ENCODE measurements at regions not wholly inside any gene's neighbourhood (a gene's known extent, or its start where the extent isn't known, plus 50 kb on each side); places are given as distances from the start of the nearest gene placed in this dataset.
"Not testable (repeated sequence)": the region's sequence is repeated elsewhere in the genome, so short reads cannot be mapped to it uniquely, and the experiment has no call there.

GRCh38 chr15:31206386-31207181 is 105.1 kb upstream of the TRPM1 start:
- Histone ChIP-seq H3K4me3 (IDR thresholded peaks at IDR 0.05; ENCODE audit: insufficient read depth, low read depth, low read length) (no peak overlapping the region), H4K20me1 (ENCODE audit: insufficient read depth) (no peaks in the 10 kb centered on the region), H3K4me2 (no peak overlapping the region), H3K9ac (no peak overlapping the region), H2AFZ (ENCODE audit: low read depth) (no peak overlapping the region), H3K27me3 (ENCODE audit: insufficient read depth, low read depth) (no peaks in the 10 kb centered on the region), H3K4me1 (ENCODE audit: low read depth, poor library complexity, severe bottlenecking) (peaks cover 27% of the 10 kb centered on the region), H3K36me3 (ENCODE audit: insufficient read depth) (no peaks in the 10 kb centered on the region), H3K79me2 (ENCODE audit: insufficient read depth, low read depth) (no peaks in the 10 kb centered on the region), H3K27ac (no peak overlapping the region)
- TF ChIP-seq, protein P1, sequence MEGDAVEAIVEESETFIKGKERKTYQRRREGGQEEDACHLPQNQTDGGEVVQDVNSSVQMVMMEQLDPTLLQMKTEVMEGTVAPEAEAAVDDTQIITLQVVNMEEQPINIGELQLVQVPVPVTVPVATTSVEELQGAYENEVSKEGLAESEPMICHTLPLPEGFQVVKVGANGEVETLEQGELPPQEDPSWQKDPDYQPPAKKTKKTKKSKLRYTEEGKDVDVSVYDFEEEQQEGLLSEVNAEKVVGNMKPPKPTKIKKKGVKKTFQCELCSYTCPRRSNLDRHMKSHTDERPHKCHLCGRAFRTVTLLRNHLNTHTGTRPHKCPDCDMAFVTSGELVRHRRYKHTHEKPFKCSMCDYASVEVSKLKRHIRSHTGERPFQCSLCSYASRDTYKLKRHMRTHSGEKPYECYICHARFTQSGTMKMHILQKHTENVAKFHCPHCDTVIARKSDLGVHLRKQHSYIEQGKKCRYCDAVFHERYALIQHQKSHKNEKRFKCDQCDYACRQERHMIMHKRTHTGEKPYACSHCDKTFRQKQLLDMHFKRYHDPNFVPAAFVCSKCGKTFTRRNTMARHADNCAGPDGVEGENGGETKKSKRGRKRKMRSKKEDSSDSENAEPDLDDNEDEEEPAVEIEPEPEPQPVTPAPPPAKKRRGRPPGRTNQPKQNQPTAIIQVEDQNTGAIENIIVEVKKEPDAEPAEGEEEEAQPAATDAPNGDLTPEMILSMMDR (conservative IDR thresholded peaks at IDR 0.05; ENCODE audit: low read depth, low read length): no peak

DNA sequence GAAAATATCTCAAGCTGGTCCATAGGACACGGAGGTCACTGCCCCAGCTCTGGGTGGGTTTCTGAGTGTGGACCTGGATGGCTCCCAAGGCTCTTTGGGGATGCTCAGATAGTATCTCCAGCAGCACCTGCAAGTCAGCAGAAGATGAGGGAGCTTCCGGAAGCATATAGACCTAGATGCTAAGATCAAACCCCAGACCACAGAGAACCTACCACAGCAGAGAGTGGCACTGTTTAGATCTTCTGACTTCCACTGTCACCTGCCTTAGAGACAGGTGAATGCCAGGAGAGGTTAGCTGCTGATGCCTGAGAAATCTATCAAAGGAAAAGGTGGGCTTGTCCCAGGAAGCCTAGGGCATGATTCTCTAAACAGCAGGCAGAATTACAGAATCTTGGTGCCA is 105.7 kb upstream of the TRPM1 start:
- no peaks in the 10 kb centered on the region for H4K20me1 ChIP-seq (ENCODE audit: insufficient read depth)
- H3K27me3 ChIP-seq (ENCODE audit: insufficient read depth, low read depth): no peaks in the 10 kb centered on the region
- H3K4me3 ChIP-seq (IDR thresholded peaks at IDR 0.05; ENCODE audit: insufficient read depth, low read depth, low read length): no peak overlapping the region
- H3K4me1 ChIP-seq (ENCODE audit: low read depth, poor library complexity, severe bottlenecking): peaks cover 20% of the 10 kb centered on the region
- H3K36me3 ChIP-seq (ENCODE audit: insufficient read depth): no peaks in the 10 kb centered on the region
- H2AFZ ChIP-seq (ENCODE audit: low read depth): no peak overlapping the region
- H3K9ac ChIP-seq: no peak overlapping the region
- no peak overlapping the region for H3K4me2 ChIP-seq
- TF ChIP-seq, protein P1 (conservative IDR thresholded peaks at IDR 0.05; ENCODE audit: low read depth, low read length): no peak
- H3K27ac ChIP-seq: no peak overlapping the region
- no peaks in the 10 kb centered on the region for H3K79me2 ChIP-seq (ENCODE audit: insufficient read depth, low read depth)

DNA sequence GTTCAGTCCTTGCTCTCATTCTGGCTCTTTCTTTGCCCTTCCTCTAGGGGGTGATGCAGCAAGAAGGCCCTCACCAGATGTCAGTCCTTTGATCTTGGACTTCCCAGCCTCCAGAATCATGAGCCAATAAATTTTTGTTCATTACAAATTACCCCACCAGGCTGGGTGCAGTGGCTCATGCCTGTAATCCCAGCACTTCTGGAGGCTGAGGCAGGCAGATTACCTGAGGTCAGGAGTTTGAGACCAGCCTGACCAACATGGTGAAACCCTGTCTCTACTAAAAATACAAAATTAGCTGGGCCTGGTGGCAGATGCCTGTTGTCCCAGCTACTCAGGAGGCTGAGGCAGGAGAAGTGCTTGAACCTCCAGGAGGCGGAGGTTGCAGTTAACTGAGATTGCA is 106.3 kb upstream of the TRPM1 start:
- H3K4me2 ChIP-seq; H2AFZ ChIP-seq (ENCODE audit: low read depth); H3K36me3 ChIP-seq (ENCODE audit: insufficient read depth); H3K27me3 ChIP-seq (ENCODE audit: insufficient read depth, low read depth); H4K20me1 ChIP-seq (ENCODE audit: insufficient read depth); H3K4me3 ChIP-seq (IDR thresholded peaks at IDR 0.05; ENCODE audit: insufficient read depth, low read depth, low read length); H3K27ac ChIP-seq; H3K79me2 ChIP-seq (ENCODE audit: insufficient read depth, low read depth); H3K9ac ChIP-seq: not testable (repeated sequence)
- H3K4me1 ChIP-seq (ENCODE audit: low read depth, poor library complexity, severe bottlenecking): peaks cover 16% of the 10 kb centered on the region

DNA sequence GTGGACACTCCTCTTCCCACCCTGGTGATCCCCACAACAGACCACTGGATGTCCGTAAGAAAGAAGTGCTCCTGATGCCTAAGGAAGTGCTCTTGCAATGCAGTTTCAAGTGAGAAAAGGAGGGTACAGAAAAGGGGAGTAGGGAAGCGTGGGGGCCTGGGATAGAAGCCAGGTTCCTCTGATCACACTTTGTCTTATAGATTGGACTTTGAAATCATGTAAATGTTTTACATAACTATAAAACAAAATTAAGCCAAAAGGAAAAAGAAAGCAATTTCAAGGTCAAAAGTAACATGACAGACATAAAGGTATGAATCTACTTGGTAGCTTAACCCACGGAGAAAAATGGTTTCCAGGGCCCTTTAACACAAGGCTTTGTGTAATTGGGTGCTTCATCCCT is 107.3 kb upstream of the TRPM1 start:
- Histone ChIP-seq H3K27ac (no peak overlapping the region), H4K20me1 (ENCODE audit: insufficient read depth) (no peaks in the 10 kb centered on the region), H3K79me2 (ENCODE audit: insufficient read depth, low read depth) (no peaks in the 10 kb centered on the region), H3K4me3 (IDR thresholded peaks at IDR 0.05; ENCODE audit: insufficient read depth, low read depth, low read length) (no peak overlapping the region), H3K4me2 (no peak overlapping the region), H2AFZ (ENCODE audit: low read depth) (no peak overlapping the region), H3K9ac (no peak overlapping the region), H3K36me3 (ENCODE audit: insufficient read depth) (no peaks in the 10 kb centered on the region), H3K27me3 (ENCODE audit: insufficient read depth, low read depth) (no peaks in the 10 kb centered on the region), H3K4me1 (ENCODE audit: low read depth, poor library complexity, severe bottlenecking) (peaks cover 16% of the 10 kb centered on the region)
- TF ChIP-seq, protein P1 (conservative IDR thresholded peaks at IDR 0.05; ENCODE audit: low read depth, low read length): no peak

- Histone ChIP-seq H3K4me1 (ENCODE audit: low read depth, poor library complexity, severe bottlenecking) (peaks cover 25% of the 10 kb centered on the region), H2AFZ (ENCODE audit: low read depth) (no peak overlapping the region), H3K27ac (no peak overlapping the region), H3K4me2 (no peak overlapping the region), H3K79me2 (ENCODE audit: insufficient read depth, low read depth) (no peaks in the 10 kb centered on the region), H3K36me3 (ENCODE audit: insufficient read depth) (no peaks in the 10 kb centered on the region), H3K4me3 (IDR thresholded peaks at IDR 0.05; ENCODE audit: insufficient read depth, low read depth, low read length) (no peak overlapping the region), H4K20me1 (ENCODE audit: insufficient read depth) (no peaks in the 10 kb centered on the region), H3K9ac (no peak overlapping the region), H3K27me3 (ENCODE audit: insufficient read depth, low read depth) (no peaks in the 10 kb centered on the region)
- TF ChIP-seq, protein P1 (conservative IDR thresholded peaks at IDR 0.05; ENCODE audit: low read depth, low read length): no peak
Observed at GRCh38 chr15:31211353-31211752, 109.8 kb upstream of the TRPM1 start.
